IMR-90 (cell line): ENCODE measurements at regions not wholly inside any gene's neighbourhood (a gene's known extent, or its start where the extent isn't known, plus 50 kb on each side); places are given as distances from the start of the nearest gene placed in this dataset.

Experiments
- POLR2A ChIP-seq: IDR thresholded peaks from 2 replicates; pipeline ENCODE4 v1.6.1; 2012; ENCODE audit warnings: mild to moderate bottlenecking, low read depth, low read length
- SMC3 ChIP-seq: fragments of 150-350 bp; IDR thresholded peaks from 2 replicates; pipeline ENCODE4 v1.6.1; 2016; ENCODE audit warnings: low read depth, mild to moderate bottlenecking, antibody characterized with exemption, low read length, moderate library complexity
- TF ChIP-seq, protein P1 (sequence below): conservative IDR thresholded peaks from 2 replicates; pipeline ENCODE4 v1.5.1; 2012; ENCODE audit warnings: mild to moderate bottlenecking, low read depth, low read length, improper control_type of control experiment

DNA sequence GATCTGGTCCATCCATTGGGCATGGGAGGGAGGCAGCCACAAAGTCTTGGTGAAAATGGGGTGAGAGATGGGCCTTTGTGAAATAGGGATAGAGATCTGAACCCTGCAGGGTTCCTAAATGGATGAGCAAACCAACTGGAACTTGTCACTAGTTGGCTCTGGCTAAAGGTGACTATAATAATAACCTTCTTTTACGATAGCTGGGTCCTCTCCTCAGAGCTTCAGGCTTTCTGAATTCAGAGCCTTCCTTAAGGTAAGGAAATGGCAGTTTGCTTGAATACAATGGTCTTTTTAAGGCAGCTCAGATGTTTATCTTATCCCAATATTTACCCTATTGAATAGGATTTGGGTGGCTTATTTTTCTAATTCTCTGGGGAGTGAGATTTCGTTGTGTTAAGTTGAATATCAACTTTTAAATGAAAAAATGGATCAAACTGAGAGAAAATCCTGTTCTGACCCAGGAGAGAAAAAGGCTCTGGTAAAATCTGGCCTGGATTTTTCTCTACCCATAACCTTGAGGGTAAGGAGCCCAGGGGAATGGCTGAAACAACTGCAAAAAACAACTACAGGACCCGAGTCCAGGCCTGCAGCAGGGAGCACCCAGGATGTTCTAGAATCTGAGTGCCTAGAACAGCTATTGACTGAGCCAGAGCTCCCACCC, 61.1 kb upstream of the CXCR4 start:
- TF ChIP-seq, protein P1, sequence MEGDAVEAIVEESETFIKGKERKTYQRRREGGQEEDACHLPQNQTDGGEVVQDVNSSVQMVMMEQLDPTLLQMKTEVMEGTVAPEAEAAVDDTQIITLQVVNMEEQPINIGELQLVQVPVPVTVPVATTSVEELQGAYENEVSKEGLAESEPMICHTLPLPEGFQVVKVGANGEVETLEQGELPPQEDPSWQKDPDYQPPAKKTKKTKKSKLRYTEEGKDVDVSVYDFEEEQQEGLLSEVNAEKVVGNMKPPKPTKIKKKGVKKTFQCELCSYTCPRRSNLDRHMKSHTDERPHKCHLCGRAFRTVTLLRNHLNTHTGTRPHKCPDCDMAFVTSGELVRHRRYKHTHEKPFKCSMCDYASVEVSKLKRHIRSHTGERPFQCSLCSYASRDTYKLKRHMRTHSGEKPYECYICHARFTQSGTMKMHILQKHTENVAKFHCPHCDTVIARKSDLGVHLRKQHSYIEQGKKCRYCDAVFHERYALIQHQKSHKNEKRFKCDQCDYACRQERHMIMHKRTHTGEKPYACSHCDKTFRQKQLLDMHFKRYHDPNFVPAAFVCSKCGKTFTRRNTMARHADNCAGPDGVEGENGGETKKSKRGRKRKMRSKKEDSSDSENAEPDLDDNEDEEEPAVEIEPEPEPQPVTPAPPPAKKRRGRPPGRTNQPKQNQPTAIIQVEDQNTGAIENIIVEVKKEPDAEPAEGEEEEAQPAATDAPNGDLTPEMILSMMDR, result no peak
- TF ChIP-seq SMC3 (no peak), POLR2A (no peak)
